ENCODE measurements at regions not wholly inside any gene's neighbourhood (a gene's known extent, or its start where the extent isn't known, plus 50 kb on each side); places are given as distances from the start of the nearest gene placed in this dataset.

DNA sequence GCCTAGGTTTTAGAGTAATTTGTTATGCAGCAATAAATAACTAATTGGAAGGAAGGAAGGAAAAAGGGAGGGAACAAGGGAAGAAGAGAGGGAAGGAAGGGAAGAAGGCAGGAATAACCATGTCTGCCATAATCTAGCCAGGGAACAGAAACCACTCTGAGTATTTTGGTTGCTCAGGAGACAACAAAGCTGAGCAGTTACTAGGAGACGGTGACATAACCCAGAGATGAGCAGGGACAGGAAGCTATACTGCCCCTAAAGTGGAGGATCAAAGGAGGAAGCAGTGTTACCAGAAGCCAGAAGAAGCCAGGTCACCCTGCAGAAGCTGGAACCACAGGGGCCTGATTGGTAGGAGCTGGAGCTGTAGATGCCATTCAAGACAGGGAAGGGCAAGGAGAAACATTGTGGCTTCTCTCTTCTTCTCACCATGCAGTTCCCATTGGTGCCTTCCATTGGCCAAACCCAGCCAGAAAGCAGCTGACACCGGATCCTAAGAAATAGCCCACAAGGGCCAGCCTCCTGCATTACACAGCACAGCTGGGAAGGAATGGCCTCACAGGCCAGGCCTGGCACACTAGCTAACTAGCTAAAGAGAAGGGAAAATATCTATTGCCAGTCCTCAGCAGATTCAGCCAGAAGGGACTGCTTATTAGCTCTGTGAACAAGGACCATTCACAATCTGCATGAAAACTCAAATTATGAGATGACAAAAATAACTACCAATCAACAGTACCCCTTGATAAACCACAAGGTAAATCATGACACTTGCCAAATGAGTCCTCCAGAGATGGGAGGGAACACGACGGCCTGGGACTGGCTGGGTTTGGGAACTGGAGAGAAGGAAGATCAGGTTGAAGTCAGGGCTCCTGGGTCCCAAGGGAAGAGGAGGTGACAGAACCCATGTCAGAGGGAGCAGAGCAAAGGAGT lies 184.5 kb upstream of the NFE2L3 start:
- TF ChIP-seq, protein P1, sequence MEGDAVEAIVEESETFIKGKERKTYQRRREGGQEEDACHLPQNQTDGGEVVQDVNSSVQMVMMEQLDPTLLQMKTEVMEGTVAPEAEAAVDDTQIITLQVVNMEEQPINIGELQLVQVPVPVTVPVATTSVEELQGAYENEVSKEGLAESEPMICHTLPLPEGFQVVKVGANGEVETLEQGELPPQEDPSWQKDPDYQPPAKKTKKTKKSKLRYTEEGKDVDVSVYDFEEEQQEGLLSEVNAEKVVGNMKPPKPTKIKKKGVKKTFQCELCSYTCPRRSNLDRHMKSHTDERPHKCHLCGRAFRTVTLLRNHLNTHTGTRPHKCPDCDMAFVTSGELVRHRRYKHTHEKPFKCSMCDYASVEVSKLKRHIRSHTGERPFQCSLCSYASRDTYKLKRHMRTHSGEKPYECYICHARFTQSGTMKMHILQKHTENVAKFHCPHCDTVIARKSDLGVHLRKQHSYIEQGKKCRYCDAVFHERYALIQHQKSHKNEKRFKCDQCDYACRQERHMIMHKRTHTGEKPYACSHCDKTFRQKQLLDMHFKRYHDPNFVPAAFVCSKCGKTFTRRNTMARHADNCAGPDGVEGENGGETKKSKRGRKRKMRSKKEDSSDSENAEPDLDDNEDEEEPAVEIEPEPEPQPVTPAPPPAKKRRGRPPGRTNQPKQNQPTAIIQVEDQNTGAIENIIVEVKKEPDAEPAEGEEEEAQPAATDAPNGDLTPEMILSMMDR (IDR thresholded peaks at IDR 0.05; ENCODE audit: borderline replicate concordance, extremely low read depth, low read length, poor library complexity, severe bottlenecking) = no peak
- no peak for TF ChIP-seq EZH2 (IDR thresholded peaks at IDR 0.05; ENCODE audit: borderline replicate concordance, low read depth, low read length, severe bottlenecking)
